CD4-positive, CD25-positive, alpha-beta regulatory T cell (primary cell): ENCODE measurements at regions not wholly inside any gene's neighbourhood (a gene's known extent, or its start where the extent isn't known, plus 50 kb on each side); places are given as distances from the start of the nearest gene placed in this dataset.
"Not testable (repeated sequence)": the region's sequence is repeated elsewhere in the genome, so short reads cannot be mapped to it uniquely, and the experiment has no call there.

Experiments used
- ATAC-seq, 2 donors: fragments of 150-1000 bp; cut with Tn5 transposase; one replicate each; pipeline ENCODE4 v1.10.0; 2021; ENCODE audit warnings: low read depth in 2 of 2, moderate number of reproducible peaks in 2 of 2, moderate library complexity in 1 of 2
- DNase-seq, 3 donors: peaks; one replicate each; pipeline versions ENCODE4 v3.0.0 to v3.0.0-alpha.2; 2012 to 2022; ENCODE audit warnings: mixed read lengths in 1 of 3
- H3K27ac ChIP-seq: one replicate; pipeline ENCODE4 v1.7.0; 2013; ENCODE audit warnings: mild to moderate bottlenecking, low read length; ENCODE audit not compliant: insufficient read depth, poor library complexity, severe bottlenecking
- H3K27me3 ChIP-seq: one replicate; pipeline ENCODE4 v1.7.0; 2013; ENCODE audit warnings: low read length; ENCODE audit not compliant: control insufficient read depth, insufficient read depth
- H3K36me3 ChIP-seq: one replicate; pipeline ENCODE4 v1.7.0; 2013; ENCODE audit warnings: mild to moderate bottlenecking, low read length, moderate library complexity; ENCODE audit not compliant: control insufficient read depth, insufficient read depth
- H3K4me1 ChIP-seq: 2 replicates; pipeline ENCODE4 v1.7.0; 2013; ENCODE audit warnings: mild to moderate bottlenecking, low read length; ENCODE audit not compliant: insufficient read depth, control insufficient read depth, poor library complexity, severe bottlenecking
- H3K4me3 ChIP-seq: one replicate; pipeline ENCODE4 v1.7.0; 2013; ENCODE audit warnings: low read depth, mild to moderate bottlenecking, low read length, moderate library complexity
- H3K9me3 ChIP-seq, 2 experiments: 1 replicate in 1 of 2; 2 replicates in 1 of 2; pipeline ENCODE4 v1.7.0; 2013; ENCODE audit warnings: low read length in 2 of 2, mild to moderate bottlenecking in 1 of 2, moderate library complexity in 1 of 2; ENCODE audit not compliant: control insufficient read depth in 2 of 2
- H3K27ac Mint-ChIP-seq, 3 donors: one replicate each; pipeline ENCODE4 v1.8.0; 2020 to 2022; ENCODE audit warnings: mild to moderate bottlenecking in 3 of 3, mixed read lengths in 3 of 3, moderate library complexity in 2 of 3
- H3K27me3 Mint-ChIP-seq: one replicate; pipeline ENCODE4 v1.8.0; 2022; ENCODE audit warnings: mild to moderate bottlenecking, mixed read lengths
- H3K36me3 Mint-ChIP-seq: one replicate; pipeline ENCODE4 v1.8.0; 2020; ENCODE audit warnings: mixed read lengths
- H3K4me1 Mint-ChIP-seq, 4 donors: one replicate each; pipeline ENCODE4 v1.8.0; 2020 to 2022; ENCODE audit warnings: mixed read lengths in 4 of 4, mild to moderate bottlenecking in 1 of 4
- H3K4me3 Mint-ChIP-seq, 4 donors: one replicate each; pipeline ENCODE4 v1.8.0; 2020 to 2022; ENCODE audit warnings: mild to moderate bottlenecking in 4 of 4, mixed read lengths in 4 of 4, moderate library complexity in 3 of 4
- H3K9me3 Mint-ChIP-seq, 7 donors: one replicate each; pipeline ENCODE4 v1.8.0; 2020 to 2022; ENCODE audit warnings: mixed read lengths in 7 of 7, mild to moderate bottlenecking in 3 of 7, moderate library complexity in 2 of 7

- H3K4me3 Mint-ChIP-seq, H3K27ac ChIP-seq, H3K4me1 ChIP-seq, H3K4me3 ChIP-seq, H3K27me3 Mint-ChIP-seq, H3K9me3 Mint-ChIP-seq, H3K4me1 Mint-ChIP-seq, H3K36me3 Mint-ChIP-seq, H3K36me3 ChIP-seq, H3K27me3 ChIP-seq, H3K9me3 ChIP-seq: not testable (repeated sequence)
- H3K27ac Mint-ChIP-seq, result peak overlapping the region in 1 of 3 donors; percentile 23
- peak; percentile 32 to 56 for ATAC-seq
- DNase-seq, result peak; percentile 21 to 66 (median 64)
Observed at GRCh38 chr14:106774889-106775480, 1248.6 kb downstream of the TMEM121 start.

- no peaks in the 10 kb centered on the region for H3K9me3 ChIP-seq
- no peaks in the 10 kb centered on the region for H3K36me3 ChIP-seq
- H3K4me3 Mint-ChIP-seq, result no peak overlapping the region
- no peak overlapping the region for H3K27ac Mint-ChIP-seq
- DNase-seq (no peak), ATAC-seq (no peak)
- no peaks in the 10 kb centered on the region for H3K4me1 ChIP-seq
- H3K4me3 ChIP-seq, result no peak overlapping the region
- H3K36me3 Mint-ChIP-seq, result no peaks in the 10 kb centered on the region
- no peaks in the 10 kb centered on the region for H3K27me3 ChIP-seq
- H3K4me1 Mint-ChIP-seq, result peaks cover 0 to 4% (median 0%) of the 10 kb centered on the region in 4 donors
- H3K27ac ChIP-seq, result no peak overlapping the region
- H3K27me3 Mint-ChIP-seq, result peaks cover 4% of the 10 kb centered on the region
- peaks cover 0 to 9% (median 0%) of the 10 kb centered on the region in 7 donors for H3K9me3 Mint-ChIP-seq
Observed at GRCh38 chr14:106776395-106776983, 1250.1 kb downstream of the TMEM121 start.

DNA sequence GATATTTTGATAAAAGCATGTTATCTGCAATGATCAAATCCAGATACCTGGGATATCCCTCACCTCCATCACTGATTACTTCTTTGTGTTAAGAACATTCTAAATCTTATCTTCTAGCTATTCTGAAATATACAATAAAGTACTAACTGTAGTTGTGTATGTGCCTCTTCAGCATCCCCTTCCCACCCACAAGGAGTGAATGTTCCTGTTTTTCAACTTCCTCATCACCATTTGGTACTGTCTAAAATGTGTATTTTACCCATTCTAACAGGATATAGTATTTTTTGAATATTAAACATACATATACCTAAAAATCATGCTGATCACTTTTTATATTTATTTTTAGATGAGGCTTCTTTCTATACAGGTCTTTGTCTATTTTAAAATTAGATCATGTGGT, 1252.6 kb downstream of the TMEM121 start:
- Histone ChIP-seq H3K27me3 (no peaks in the 10 kb centered on the region), H3K27ac (no peak overlapping the region), H3K9me3 (no peaks in the 10 kb centered on the region), H3K4me1 (no peaks in the 10 kb centered on the region), H3K36me3 (no peaks in the 10 kb centered on the region), H3K4me3 (no peak overlapping the region)
- Mint-ChIP-seq H3K27ac (peak overlapping the region in 1 of 3 donors; percentile 74), H3K4me1 (peaks cover 0 to 4% (median 0%) of the 10 kb centered on the region in 4 donors), H3K9me3 (peaks cover 0 to 9% (median 0%) of the 10 kb centered on the region in 7 donors), H3K27me3 (peaks cover 4% of the 10 kb centered on the region), H3K36me3 (no peaks in the 10 kb centered on the region), H3K4me3 (no peak overlapping the region)
- ATAC-seq, result no peak
- DNase-seq, result no peak

DNA sequence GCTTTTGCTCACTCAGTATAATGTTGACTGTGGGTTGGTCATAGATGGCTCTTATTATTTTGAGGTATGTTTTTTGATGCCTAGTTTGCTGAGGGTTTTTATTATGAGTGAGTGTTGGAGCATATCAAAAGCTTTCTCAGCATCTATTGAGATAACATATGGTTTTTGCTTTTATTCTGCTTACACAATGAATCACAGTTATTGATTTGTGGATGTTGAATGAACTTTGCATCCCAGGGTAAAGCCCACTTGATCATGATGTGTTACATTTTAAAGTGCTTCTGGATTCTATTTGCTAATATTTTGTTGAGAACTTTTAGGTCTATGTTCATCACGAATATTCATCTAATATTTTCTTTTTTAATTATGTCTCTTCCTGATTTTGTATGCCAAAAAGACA, 1260.3 kb downstream of the TMEM121 start:
- Histone ChIP-seq H3K27ac (no peak overlapping the region), H3K36me3 (no peaks in the 10 kb centered on the region), H3K9me3 (no peaks in the 10 kb centered on the region), H3K4me1 (no peaks in the 10 kb centered on the region), H3K27me3 (no peaks in the 10 kb centered on the region), H3K4me3 (no peak overlapping the region)
- Mint-ChIP-seq H3K4me1 (peaks cover 0 to 8% (median 3%) of the 10 kb centered on the region in 4 donors), H3K36me3 (no peaks in the 10 kb centered on the region), H3K27ac (no peak overlapping the region), H3K27me3 (peaks cover 5% of the 10 kb centered on the region), H3K9me3 (peaks cover 0 to 3% (median 0%) of the 10 kb centered on the region in 7 donors), H3K4me3 (no peak overlapping the region)
- DNase-seq (no peak), ATAC-seq (no peak)

DNA sequence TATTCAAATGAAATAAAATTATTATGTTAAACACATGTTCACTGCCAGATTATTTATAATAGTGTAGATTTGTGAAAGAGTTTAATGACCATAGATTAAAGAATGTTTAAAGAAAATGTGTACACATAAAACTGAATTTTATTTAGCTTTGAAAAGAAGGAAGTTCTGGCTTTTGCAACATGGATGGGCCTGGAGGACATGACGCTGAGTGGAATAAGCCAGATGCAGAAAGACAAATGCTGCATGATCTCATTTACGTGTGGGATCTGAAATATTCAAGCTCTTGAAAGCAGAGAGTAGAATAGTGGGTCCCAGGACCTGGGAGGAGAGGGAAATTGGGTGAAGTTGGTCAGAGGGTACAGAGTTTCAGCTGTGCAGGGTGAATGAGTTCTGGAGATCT, 1261.2 kb downstream of the TMEM121 start:
- ATAC-seq (no peak), DNase-seq (no peak)
- H3K27ac ChIP-seq, result no peak overlapping the region
- Mint-ChIP-seq H3K36me3 (no peaks in the 10 kb centered on the region), H3K27me3 (peaks cover 5% of the 10 kb centered on the region), H3K4me1 (peaks cover 0 to 8% (median 3%) of the 10 kb centered on the region in 4 donors), H3K27ac (no peak overlapping the region), H3K9me3 (peaks cover 0 to 3% (median 0%) of the 10 kb centered on the region in 7 donors), H3K4me3 (no peak overlapping the region)
- no peaks in the 10 kb centered on the region for H3K36me3 ChIP-seq
- no peak overlapping the region for H3K4me3 ChIP-seq
- H3K9me3 ChIP-seq, result no peaks in the 10 kb centered on the region
- no peaks in the 10 kb centered on the region for H3K27me3 ChIP-seq
- H3K4me1 ChIP-seq, result no peaks in the 10 kb centered on the region

DNA sequence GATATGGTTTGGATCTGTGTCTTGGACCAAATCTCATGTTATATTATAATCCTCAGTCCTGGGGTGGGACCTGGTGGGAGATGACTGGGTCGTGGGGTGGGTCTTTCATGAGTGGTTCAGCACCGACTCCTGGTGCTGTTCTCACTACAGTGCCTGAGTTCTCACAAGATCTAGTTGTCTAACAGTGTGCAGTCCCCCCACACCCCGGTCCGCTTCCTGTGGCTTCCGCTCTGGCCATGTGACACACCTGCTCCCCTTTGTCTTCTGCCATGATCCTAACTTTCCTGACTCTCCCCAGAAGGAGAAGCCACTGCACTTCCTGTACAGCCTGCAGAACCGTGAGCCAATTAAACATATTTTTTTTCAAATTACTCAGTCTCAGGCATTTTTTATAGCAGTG, 1262.2 kb downstream of the TMEM121 start:
- H3K9me3 Mint-ChIP-seq, result peaks cover 0 to 3% (median 0%) of the 10 kb centered on the region in 7 donors
- no peak for DNase-seq
- Histone ChIP-seq H3K27ac (no peak overlapping the region), H3K9me3 (no peaks in the 10 kb centered on the region), H3K27me3 (no peaks in the 10 kb centered on the region), H3K4me1 (no peaks in the 10 kb centered on the region), H3K4me3 (no peak overlapping the region), H3K36me3 (no peaks in the 10 kb centered on the region)
- no peak overlapping the region for H3K4me3 Mint-ChIP-seq
- H3K36me3 Mint-ChIP-seq, result no peaks in the 10 kb centered on the region
- H3K4me1 Mint-ChIP-seq, result peaks cover 0 to 8% (median 3%) of the 10 kb centered on the region in 4 donors
- peaks cover 5% of the 10 kb centered on the region for H3K27me3 Mint-ChIP-seq
- ATAC-seq, result no peak
- no peak overlapping the region for H3K27ac Mint-ChIP-seq

DNA sequence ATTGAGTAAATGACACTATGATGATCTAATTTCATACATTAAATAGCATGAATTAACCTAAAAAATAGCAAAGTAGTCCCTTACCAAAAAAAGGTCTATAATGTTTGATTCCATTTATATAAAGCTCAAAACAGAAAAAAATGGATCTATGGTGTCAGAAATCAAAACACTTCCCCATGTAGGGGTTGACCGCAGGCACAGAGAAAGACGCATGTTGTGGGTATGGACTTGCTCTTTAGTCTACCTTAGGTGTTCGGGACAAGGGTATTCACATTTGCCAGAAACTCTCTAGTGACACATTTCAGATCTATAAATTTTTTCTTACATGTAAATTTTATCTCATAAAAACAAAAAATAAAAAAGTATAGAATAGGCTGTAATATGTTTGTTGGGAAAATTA, 1262.9 kb downstream of the TMEM121 start:
- H3K36me3 Mint-ChIP-seq, result no peaks in the 10 kb centered on the region
- peaks cover 0 to 8% (median 3%) of the 10 kb centered on the region in 4 donors for H3K4me1 Mint-ChIP-seq
- H3K27me3 Mint-ChIP-seq, result peaks cover 5% of the 10 kb centered on the region
- H3K27me3 ChIP-seq, result no peaks in the 10 kb centered on the region
- H3K9me3 ChIP-seq, result no peaks in the 10 kb centered on the region
- no peaks in the 10 kb centered on the region for H3K36me3 ChIP-seq
- ATAC-seq, result no peak
- no peak overlapping the region for H3K4me3 Mint-ChIP-seq
- H3K9me3 Mint-ChIP-seq, result peaks cover 0 to 3% (median 0%) of the 10 kb centered on the region in 7 donors
- no peak overlapping the region for H3K4me3 ChIP-seq
- no peak for DNase-seq
- no peak overlapping the region for H3K27ac Mint-ChIP-seq
- H3K4me1 ChIP-seq, result no peaks in the 10 kb centered on the region
- H3K27ac ChIP-seq, result no peak overlapping the region
